Fibroblast of villous mesenchyme (primary cell): ENCODE measurements at regions not wholly inside any gene's neighbourhood (a gene's known extent, or its start where the extent isn't known, plus 50 kb on each side); places are given as distances from the start of the nearest gene placed in this dataset.

Experiments
- DNase-seq: peaks from one replicate; pipeline ENCODE4 v3.0.0-alpha.2; 2010; ENCODE audit warnings: low read depth
- H3K4me3 ChIP-seq: 2 replicates; pipeline ENCODE4 v1.5.1; 2011; ENCODE audit warnings: low read depth, mild to moderate bottlenecking, low read length
- TF ChIP-seq, protein P1 (sequence below): IDR thresholded peaks from 2 replicates; pipeline ENCODE4 v1.5.1; 2012; ENCODE audit warnings: low read depth, mild to moderate bottlenecking, low read length; ENCODE audit not compliant: insufficient read depth

DNA sequence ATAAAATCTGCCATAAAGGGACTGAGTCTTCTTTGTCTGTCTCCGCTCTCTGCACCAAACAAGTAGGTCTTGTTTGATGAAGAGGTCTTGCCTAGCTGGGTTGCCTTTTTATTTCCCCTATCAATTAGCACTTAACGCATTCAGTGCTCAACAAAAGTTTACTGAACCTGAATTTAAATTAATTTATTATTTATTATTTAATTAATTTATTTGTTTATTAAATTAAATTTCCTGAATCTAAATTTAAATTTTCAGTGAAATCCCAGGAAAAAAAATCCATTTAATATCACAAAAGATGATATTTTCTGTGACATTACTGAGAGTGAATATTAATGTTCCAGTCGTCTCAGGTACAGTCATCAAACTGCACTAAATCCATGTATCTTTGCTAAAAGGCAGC, 164.9 kb upstream of the AGTR1 start:
- TF ChIP-seq, protein P1, sequence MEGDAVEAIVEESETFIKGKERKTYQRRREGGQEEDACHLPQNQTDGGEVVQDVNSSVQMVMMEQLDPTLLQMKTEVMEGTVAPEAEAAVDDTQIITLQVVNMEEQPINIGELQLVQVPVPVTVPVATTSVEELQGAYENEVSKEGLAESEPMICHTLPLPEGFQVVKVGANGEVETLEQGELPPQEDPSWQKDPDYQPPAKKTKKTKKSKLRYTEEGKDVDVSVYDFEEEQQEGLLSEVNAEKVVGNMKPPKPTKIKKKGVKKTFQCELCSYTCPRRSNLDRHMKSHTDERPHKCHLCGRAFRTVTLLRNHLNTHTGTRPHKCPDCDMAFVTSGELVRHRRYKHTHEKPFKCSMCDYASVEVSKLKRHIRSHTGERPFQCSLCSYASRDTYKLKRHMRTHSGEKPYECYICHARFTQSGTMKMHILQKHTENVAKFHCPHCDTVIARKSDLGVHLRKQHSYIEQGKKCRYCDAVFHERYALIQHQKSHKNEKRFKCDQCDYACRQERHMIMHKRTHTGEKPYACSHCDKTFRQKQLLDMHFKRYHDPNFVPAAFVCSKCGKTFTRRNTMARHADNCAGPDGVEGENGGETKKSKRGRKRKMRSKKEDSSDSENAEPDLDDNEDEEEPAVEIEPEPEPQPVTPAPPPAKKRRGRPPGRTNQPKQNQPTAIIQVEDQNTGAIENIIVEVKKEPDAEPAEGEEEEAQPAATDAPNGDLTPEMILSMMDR = no peak

DNA sequence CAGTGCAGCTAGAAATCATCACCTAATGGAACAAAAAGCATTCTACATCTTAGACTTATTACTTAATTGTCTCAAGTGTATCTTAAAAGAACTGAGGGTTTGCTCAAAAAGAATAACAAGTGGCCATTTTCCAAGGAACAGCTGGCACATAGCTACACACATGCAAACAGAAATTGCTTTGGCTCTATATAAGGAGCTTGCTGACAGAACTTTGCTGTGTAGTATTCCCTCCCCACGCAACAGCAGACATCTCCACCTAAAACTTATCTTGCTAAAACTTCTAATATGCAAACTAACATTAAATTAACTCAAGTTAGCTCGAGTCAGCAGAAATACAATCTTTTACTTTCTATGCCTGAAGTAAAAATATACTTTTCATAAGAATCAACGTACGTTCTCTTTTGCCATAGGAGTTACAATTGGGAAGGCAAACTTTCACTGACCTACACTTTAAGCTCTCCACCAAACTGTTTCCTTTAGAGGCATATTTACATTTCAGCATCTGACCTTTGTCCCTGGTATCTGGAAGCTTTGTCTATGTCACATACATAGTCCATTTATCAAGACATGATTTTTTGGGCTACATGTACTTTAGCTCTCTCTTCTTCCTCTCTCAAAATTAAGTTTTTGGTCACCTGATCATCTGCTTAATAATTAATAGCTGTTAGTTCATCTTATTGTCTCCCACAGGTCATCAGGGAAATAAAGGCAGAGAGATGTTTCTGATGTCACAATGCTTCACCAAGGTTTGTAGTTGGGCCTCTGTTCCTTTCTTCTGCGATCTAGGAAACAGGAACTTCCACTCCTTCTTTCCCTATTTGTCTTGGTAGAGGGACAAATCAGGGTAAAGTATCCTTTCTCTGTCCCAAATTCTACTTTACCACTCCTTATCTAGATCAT, 163.4 kb upstream of the AGTR1 start:
- DNase-seq = no peak

More for the DNA sequence above, 164.9 kb upstream of the AGTR1 start:
- no peak overlapping the region for H3K4me3 ChIP-seq
- no peak for DNase-seq

DNA sequence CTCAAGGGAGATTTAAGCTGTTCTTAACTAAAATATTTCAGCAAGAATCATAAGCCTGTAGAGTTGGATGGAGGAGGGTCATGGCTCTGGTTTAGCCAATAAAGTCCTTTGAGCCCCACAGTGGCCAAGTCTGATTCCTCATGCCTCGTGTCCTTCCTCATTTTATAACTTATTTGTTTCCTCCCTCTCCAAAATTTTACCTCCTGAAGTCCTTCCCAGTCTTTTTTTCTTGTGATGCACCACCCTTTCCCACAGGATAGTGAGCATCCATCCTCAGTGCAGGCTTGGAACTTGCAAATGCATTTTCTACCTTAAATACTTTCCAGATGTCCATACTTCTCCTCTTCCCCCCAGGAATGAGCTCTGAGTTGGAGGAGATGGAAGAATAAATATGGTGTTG, 162.7 kb upstream of the AGTR1 start:
- no peak overlapping the region for H3K4me3 ChIP-seq
- TF ChIP-seq, protein P1 = no peak
- no peak for DNase-seq

More for the DNA sequence above, 163.4 kb upstream of the AGTR1 start:
- TF ChIP-seq, protein P1 = no peak
- H3K4me3 ChIP-seq = no peak overlapping the region

DNA sequence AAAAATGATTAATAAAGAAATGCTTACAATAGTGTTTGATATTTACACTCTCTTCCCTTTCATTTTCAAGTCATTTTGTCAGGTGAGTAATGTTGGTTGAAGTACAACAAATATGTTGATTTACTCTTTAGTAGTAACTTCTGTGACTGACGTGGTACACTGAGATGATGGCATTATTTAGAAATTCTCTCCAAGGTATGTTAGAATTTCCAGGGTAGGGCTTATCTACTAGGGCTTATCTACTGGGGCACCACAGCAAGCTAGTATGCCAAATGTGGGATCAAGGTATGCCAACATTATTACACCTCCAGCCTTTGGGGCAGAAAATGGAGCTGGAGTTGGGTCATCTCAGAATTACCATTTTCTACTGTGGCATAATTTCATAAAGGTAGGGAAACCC, 157.4 kb upstream of the AGTR1 start:
- TF ChIP-seq, protein P1 = no peak
- no peak overlapping the region for H3K4me3 ChIP-seq
- DNase-seq = no peak

DNA sequence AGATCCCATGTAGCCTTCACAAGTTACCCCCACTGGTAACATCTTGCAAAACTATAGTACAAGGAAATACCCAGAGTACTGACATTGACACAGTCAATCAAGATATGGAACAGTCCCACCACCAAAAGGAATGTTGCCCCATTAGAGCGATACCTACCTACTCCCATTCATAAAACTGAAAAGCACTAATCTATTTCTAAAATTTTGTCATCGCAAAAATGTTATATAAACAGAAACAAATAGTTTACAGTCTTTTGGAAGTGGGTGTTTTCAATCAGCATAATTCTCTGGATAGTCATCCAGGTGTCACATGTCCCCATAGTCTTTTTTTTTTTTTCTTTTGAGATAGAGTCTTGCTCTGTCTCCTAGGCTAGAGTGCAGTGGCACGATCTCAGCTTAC, 156.9 kb upstream of the AGTR1 start:
- no peak for DNase-seq
- TF ChIP-seq, protein P1 = no peak
- H3K4me3 ChIP-seq = no peak overlapping the region

DNA sequence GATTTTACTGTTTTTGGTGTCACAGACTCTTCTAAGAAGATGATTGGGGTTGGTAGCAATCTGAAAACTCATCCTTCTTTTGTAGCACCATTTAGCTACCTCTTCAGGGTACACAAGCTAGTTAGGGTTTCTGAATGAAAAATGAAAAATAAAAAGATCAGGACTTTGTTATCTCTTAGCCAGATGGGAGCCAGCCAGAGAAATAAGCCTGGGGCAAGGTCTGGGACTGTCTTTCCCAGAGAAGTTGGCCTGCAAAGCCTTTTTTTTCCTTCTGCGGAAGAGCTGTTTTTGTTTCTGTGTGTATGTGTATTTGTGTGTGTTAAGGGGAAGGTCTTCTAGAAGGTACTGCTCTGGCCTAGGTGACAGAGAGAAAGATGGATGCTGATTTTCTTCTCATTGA, 150.7 kb upstream of the AGTR1 start:
- H3K4me3 ChIP-seq = no peak overlapping the region
- TF ChIP-seq, protein P1 = no peak
- DNase-seq = no peak

DNA sequence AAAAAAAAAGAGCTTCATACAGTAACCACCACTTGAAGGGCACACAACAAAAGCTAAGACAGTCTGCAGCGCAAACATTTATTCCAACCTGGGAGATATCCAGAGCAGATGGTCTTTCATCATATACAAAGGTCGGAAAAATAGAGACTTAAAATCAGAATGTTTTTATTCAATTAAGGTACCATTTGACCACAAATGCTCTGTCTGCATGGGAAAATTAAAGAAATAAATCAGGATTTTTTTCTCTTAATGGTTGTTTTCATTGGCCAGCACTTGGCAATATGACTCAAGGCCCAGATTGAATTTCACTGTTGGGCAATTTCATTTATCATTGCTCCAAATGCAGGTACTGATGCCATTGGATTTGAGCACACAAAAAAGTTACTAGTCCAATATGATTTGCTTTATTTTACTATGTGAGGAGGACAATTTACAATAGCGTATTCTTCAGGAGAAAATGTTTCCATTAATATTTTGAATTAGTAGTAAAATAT, 145.9 kb upstream of the AGTR1 start:
- H3K4me3 ChIP-seq = no peak overlapping the region
- DNase-seq = no peak
- TF ChIP-seq, protein P1 = no peak
